K562 (cell line): ENCODE measurements at regions not wholly inside any gene's neighbourhood (a gene's known extent, or its start where the extent isn't known, plus 50 kb on each side); places are given as distances from the start of the nearest gene placed in this dataset.

Source experiments
- ATAC-seq: fragments of 200-7000 bp; cut with Tn5 transposase; 3 replicates; pipeline ENCODE4 v1.9.1; 2020; ENCODE audit warnings: moderate library complexity
- BruUV-seq: library from RNA; stranded (reverse); fragments of 400-500 nt; replicated peaks from 2 replicates; lab custom pipeline; 2021; lab: Mats Ljungman, UMichigan
- CTCF ChIA-PET: fragments of 300-600 bp; formaldehyde crosslinking; extraction: SDS; loops from one replicate; lab custom pipeline; 2021; ENCODE audit warnings: low intra/inter-chr PET ratio; lab: Yijun Ruan, JAX
- POLR2A ChIA-PET: fragments of 300-600, 350-650 bp; sonication (Branson Sonifier 250); formaldehyde crosslinking; extraction: SDS; loops from one replicate; lab custom pipeline; 2021; ENCODE audit warnings: antibody characterized with exemption, inconsistent platforms; lab: Yijun Ruan, JAX
- DNase-seq, 4 experiments: peaks; one replicate each; pipeline versions ENCODE4 v3.0.0 to v3.0.0-alpha.2; 2011 to 2018; ENCODE audit warnings: low spot score in 3 of 4, mixed read lengths in 3 of 4; ENCODE audit errors: extremely low read depth in 1 of 4
- FAIRE-seq: peaks from 2 replicates; lab custom pipeline; 2011; peaks lifted over from hg19 to GRCh38; lab: Jason Lieb, UNC
- H2AFZ ChIP-seq: 2 replicates; pipeline ENCODE4 v1.6.0; 2011; ENCODE audit warnings: low read depth, low read length, control low read depth, inconsistent platforms
- H3K27ac ChIP-seq: fragments of 200-600 bp; 3 replicates; pipeline ENCODE4 v1.8.0; 2011; ENCODE audit warnings: low read depth, mild to moderate bottlenecking, control low read depth, inconsistent platforms, low read length, moderate library complexity, mixed read lengths; ENCODE audit errors: extremely low read depth
- H3K27me3 ChIP-seq, 2 experiments: fragments of 300-600 bp in 1 of 2; 2 replicates in 1 of 2; 3 replicates in 1 of 2; pipeline versions ENCODE4 v1.6.0 to v1.8.0; 2011; ENCODE audit warnings: inconsistent platforms in 2 of 2, low read length in 2 of 2, mild to moderate bottlenecking in 1 of 2, mixed read lengths in 1 of 2, moderate library complexity in 1 of 2; ENCODE audit not compliant: control insufficient read depth in 2 of 2, insufficient read depth in 2 of 2
- H3K36me3 ChIP-seq: fragments of 300-600 bp; 3 replicates; pipeline ENCODE4 v1.8.0; 2011; ENCODE audit warnings: mild to moderate bottlenecking, low read length, inconsistent platforms; ENCODE audit not compliant: control insufficient read depth, insufficient read depth
- H3K4me1 ChIP-seq, 2 experiments: fragments of 200-600 bp in 1 of 2; replicated peaks in 1 of 2; 2 replicates in 1 of 2; 3 replicates in 1 of 2; pipeline versions ENCODE4 v1.5.1 to v1.8.0; 2011; ENCODE audit warnings: inconsistent platforms in 2 of 2, low read length in 2 of 2, mild to moderate bottlenecking in 1 of 2, mixed read lengths in 1 of 2, moderate library complexity in 1 of 2; ENCODE audit not compliant: control insufficient read depth in 2 of 2, insufficient read depth in 2 of 2
- H3K4me2 ChIP-seq: 2 replicates; pipeline ENCODE4 v1.6.1; 2011; ENCODE audit warnings: low read length, control low read depth, inconsistent platforms, mixed read lengths; ENCODE audit not compliant: insufficient read depth
- H3K4me3 ChIP-seq: fragments of 200-600 bp; sonication (generic), shearing (Covaris generic); 2 replicates; pipeline ENCODE4 v1.5.1; 2016; ENCODE audit warnings: control low read depth, inconsistent platforms
- H3K79me2 ChIP-seq: fragments of 200-600 bp; 3 replicates; pipeline ENCODE4 v1.8.0; 2011; ENCODE audit warnings: low read length, inconsistent platforms; ENCODE audit not compliant: control insufficient read depth, insufficient read depth
- H3K9ac ChIP-seq, 2 experiments: 2 replicates each; pipeline versions ENCODE4 v1.6.0 to v1.6.1; 2011; ENCODE audit warnings: low read depth in 2 of 2, low read length in 2 of 2, control low read depth in 1 of 2, inconsistent platforms in 1 of 2, mild to moderate bottlenecking in 1 of 2, mixed read lengths in 1 of 2; ENCODE audit not compliant: insufficient read depth in 1 of 2
- H3K9me1 ChIP-seq: one replicate; pipeline ENCODE4 v1.6.0; 2011; ENCODE audit warnings: inconsistent platforms, mild to moderate bottlenecking, low read length, moderate library complexity; ENCODE audit not compliant: control insufficient read depth, insufficient read depth
- H3K9me3 ChIP-seq: replicated peaks from 2 replicates; pipeline ENCODE4 v1.5.1; 2011; ENCODE audit warnings: low read depth, low read length, inconsistent platforms; ENCODE audit not compliant: control insufficient read depth, insufficient read depth
- H4K20me1 ChIP-seq: replicated peaks from 2 replicates; pipeline ENCODE4 v1.6.1; 2011; ENCODE audit warnings: low read length, inconsistent platforms, mixed read lengths; ENCODE audit not compliant: control insufficient read depth, insufficient read depth
- E2F4 ChIP-seq: sonication (generic); formaldehyde crosslinking; IDR thresholded peaks from 2 replicates; pipeline ENCODE4 v1.8.0; 2022; ENCODE audit warnings: mild to moderate bottlenecking, low read depth, missing genetic modification reagents
- FOXA1 ChIP-seq: fragments of 450-650 bp; IDR thresholded peaks from 2 replicates; pipeline ENCODE4 v1.6.1; 2016; ENCODE audit warnings: mild to moderate bottlenecking, borderline replicate concordance
- GTF2B ChIP-seq: IDR thresholded peaks from 2 replicates; pipeline ENCODE4 v1.6.1; 2011; ENCODE audit not compliant: insufficient read length; ENCODE audit errors: extremely low read depth
- HDAC2 ChIP-seq: fragments of 450-650 bp; IDR thresholded peaks from 2 replicates; pipeline ENCODE4 v1.6.1; 2016; ENCODE audit warnings: mild to moderate bottlenecking
- MEF2A ChIP-seq: IDR thresholded peaks from 2 replicates; pipeline ENCODE4 v1.6.1; 2011; ENCODE audit warnings: low read depth, mild to moderate bottlenecking, low read length, moderate library complexity; ENCODE audit not compliant: control insufficient read depth
- PHB ChIP-seq: fragments of 250-450 bp; sonication (Bioruptor Pico); IDR thresholded peaks from 2 replicates; pipeline ENCODE4 v1.5.0; 2021
- POLR3A ChIP-seq: IDR thresholded peaks from 2 replicates; pipeline ENCODE4 v1.6.1; 2011; ENCODE audit warnings: borderline replicate concordance, mild to moderate bottlenecking, moderate library complexity; ENCODE audit not compliant: insufficient read length, insufficient read depth; ENCODE audit errors: extremely low read depth
- RBBP5 ChIP-seq: fragments of 200-600 bp; sonication (generic); IDR thresholded peaks from 2 replicates; pipeline ENCODE4 v1.6.1; 2012; ENCODE audit warnings: borderline replicate concordance, mild to moderate bottlenecking, low read length, control low read depth, inconsistent platforms; ENCODE audit not compliant: insufficient read depth, poor library complexity, severe bottlenecking
- SETDB1 ChIP-seq: IDR thresholded peaks from one replicate; pipeline ENCODE4 v1.6.1; 2012; ENCODE audit warnings: low read length, control low read depth, inconsistent platforms
- SMAD2 ChIP-seq: fragments of 150-350 bp; IDR thresholded peaks from 2 replicates; pipeline ENCODE4 v1.6.1; 2014; ENCODE audit warnings: low read depth, mild to moderate bottlenecking, low read length
- TAF7 ChIP-seq: fragments of 450-650 bp; IDR thresholded peaks from 2 replicates; pipeline ENCODE4 v1.6.1; 2016; ENCODE audit warnings: missing genetic modification characterization, missing compliant biosample characterization
- TSC22D4 ChIP-seq: fragments of 450-650 bp; IDR thresholded peaks from 2 replicates; pipeline ENCODE4 v1.6.1; 2016; ENCODE audit warnings: missing genetic modification characterization, missing biosample characterization, control low read depth
- ZNF253 ChIP-seq: fragments of 250-450 bp; sonication (Bioruptor Pico); conservative IDR thresholded peaks from 2 replicates; pipeline ENCODE4 v1.6.1; 2021; ENCODE audit warnings: mild to moderate bottlenecking
- ZNF347 ChIP-seq: fragments of 450-650 bp; formaldehyde crosslinking; IDR thresholded peaks from 2 replicates; pipeline ENCODE4 v1.4.0; 2020; ENCODE audit warnings: low read depth, mild to moderate bottlenecking, moderate library complexity
- ZNF77 ChIP-seq: fragments of 250-450 bp; sonication (Bioruptor Pico); IDR thresholded peaks from 2 replicates; pipeline ENCODE4 v1.5.0; 2020
- WGBS: fragments of 100-300 bp; shearing (Covaris generic); methylation state at CpG from one replicate; pipeline ENCODE4 v1.1.6; 2016; ENCODE audit warnings: low coverage, mixed read lengths; ENCODE audit not compliant: insufficient coverage; ENCODE audit errors: missing lambda C conversion rate; 5-methylcytosine and 5-hydroxymethylcytosine counted together
- in situ Hi-C: fragments of 300-500 bp; cut with MboI; formaldehyde crosslinking; loops from 4 replicates; pipeline ENCODE4 v1.15.0; 2018; ENCODE audit warnings: inconsistent platforms, mixed read lengths
- intact Hi-C: fragments of 100-400 bp; cut with micrococcal nuclease; formaldehyde crosslinking; loops from 2 replicates; pipeline ENCODE4 v1.14.2; 2022
- TF ChIP-seq, protein P1 (sequence below): conservative IDR thresholded peaks from 2 replicates; pipeline ENCODE4 v1.6.1; 2011; ENCODE audit warnings: low read depth, mild to moderate bottlenecking, low read length; ENCODE audit not compliant: control insufficient read depth
- TF ChIP-seq, protein P2 (sequence below): fragments of 250-450 bp; sonication (Bioruptor Pico); IDR thresholded peaks from 2 replicates; pipeline ENCODE4 v1.8.0; 2022; ENCODE audit warnings: inconsistent platforms, mild to moderate bottlenecking, moderate library complexity, borderline replicate concordance

DNA sequence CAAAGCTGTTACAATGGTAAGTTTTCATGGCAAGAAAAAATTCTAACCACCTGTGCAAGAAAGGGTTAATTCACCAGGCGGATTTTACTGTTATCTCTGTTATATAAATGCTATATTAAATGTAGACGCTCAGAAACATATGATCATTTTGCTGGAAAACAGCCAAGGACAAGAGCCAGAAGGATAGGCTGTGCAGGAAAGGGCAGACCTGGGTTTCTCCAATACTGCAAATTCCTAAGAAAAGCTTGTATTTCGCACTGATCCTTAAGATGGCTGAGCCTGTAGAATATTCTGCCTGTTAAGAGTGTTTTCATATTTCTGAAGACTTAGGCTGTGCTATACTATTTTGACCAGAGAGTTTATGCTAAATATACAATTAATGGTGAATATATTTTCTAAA, 564.1 kb upstream of the KCND2 start:
- no peak overlapping the region for H3K4me3 ChIP-seq
- ATAC-seq (no peak), FAIRE-seq (no peak), DNase-seq (peak in 2 of 4 experiments; percentile 11 to 15)
- POLR2A ChIA-PET = no interaction called here
- no peaks in the 10 kb centered on the region for H3K9me1 ChIP-seq
- no peaks in the 10 kb centered on the region for H3K27me3 ChIP-seq
- no TSS peak for BruUV-seq
- CTCF ChIA-PET = no interaction called here
- H3K9ac ChIP-seq = no peak overlapping the region
- no peaks in the 10 kb centered on the region for H4K20me1 ChIP-seq
- H2AFZ ChIP-seq = no peak overlapping the region
- H3K9me3 ChIP-seq = 0 out of 2 replicates have a peak, but pooled peaks cover 2% of the 10 kb centered on the region
- no peaks in the 10 kb centered on the region for H3K4me1 ChIP-seq
- intact Hi-C loops (no loop called here), in situ Hi-C loops (no loop called here)
- H3K79me2 ChIP-seq = no peaks in the 10 kb centered on the region
- H3K4me2 ChIP-seq = no peak overlapping the region
- no peak overlapping the region for H3K27ac ChIP-seq
- WGBS = 42% methylated on average over 3 of the region's 3 CpGs
- peaks cover 16% of the 10 kb centered on the region; the same call in 2 of the 3 replicates for H3K36me3 ChIP-seq
- TF ChIP-seq POLR3A = no peak
- TF ChIP-seq SMAD2 = no peak
- TF ChIP-seq, protein P1, sequence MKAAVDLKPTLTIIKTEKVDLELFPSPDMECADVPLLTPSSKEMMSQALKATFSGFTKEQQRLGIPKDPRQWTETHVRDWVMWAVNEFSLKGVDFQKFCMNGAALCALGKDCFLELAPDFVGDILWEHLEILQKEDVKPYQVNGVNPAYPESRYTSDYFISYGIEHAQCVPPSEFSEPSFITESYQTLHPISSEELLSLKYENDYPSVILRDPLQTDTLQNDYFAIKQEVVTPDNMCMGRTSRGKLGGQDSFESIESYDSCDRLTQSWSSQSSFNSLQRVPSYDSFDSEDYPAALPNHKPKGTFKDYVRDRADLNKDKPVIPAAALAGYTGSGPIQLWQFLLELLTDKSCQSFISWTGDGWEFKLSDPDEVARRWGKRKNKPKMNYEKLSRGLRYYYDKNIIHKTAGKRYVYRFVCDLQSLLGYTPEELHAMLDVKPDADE = no peak
- no peak for TF ChIP-seq HDAC2
- TF ChIP-seq FOXA1 = no peak
- no peak for TF ChIP-seq MEF2A
- no peak for TF ChIP-seq SETDB1
- no peak for TF ChIP-seq TAF7 (tag)
- TF ChIP-seq, protein P2, sequence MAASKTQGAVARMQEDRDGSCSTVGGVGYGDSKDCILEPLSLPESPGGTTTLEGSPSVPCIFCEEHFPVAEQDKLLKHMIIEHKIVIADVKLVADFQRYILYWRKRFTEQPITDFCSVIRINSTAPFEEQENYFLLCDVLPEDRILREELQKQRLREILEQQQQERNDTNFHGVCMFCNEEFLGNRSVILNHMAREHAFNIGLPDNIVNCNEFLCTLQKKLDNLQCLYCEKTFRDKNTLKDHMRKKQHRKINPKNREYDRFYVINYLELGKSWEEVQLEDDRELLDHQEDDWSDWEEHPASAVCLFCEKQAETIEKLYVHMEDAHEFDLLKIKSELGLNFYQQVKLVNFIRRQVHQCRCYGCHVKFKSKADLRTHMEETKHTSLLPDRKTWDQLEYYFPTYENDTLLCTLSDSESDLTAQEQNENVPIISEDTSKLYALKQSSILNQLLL = no peak
- TF ChIP-seq GTF2B = no peak
- TF ChIP-seq ZNF77 (CRISPR knock-in tag) = no peak
- TF ChIP-seq ZNF253 = no peak
- TF ChIP-seq RBBP5 = no peak
- TF ChIP-seq E2F4 (CRISPR knock-in tag) = no peak
- no peak for TF ChIP-seq PHB (CRISPR knock-in tag)
- TF ChIP-seq ZNF347 (CRISPR knock-in tag) = no peak
- no peak for TF ChIP-seq TSC22D4 (tag)
